IMR-90 (cell line): ENCODE measurements at regions not wholly inside any gene's neighbourhood (a gene's known extent, or its start where the extent isn't known, plus 50 kb on each side); places are given as distances from the start of the nearest gene placed in this dataset.

ENCODE experiments used
- ATAC-seq: fragments of 200-7000 bp; cut with Tn5 transposase; 2 replicates; pipeline ENCODE4 v1.9.1; 2020; ENCODE audit warnings: low read depth, mild to moderate bottlenecking, moderate library complexity
- BruUV-seq: library from RNA; stranded (reverse); fragments of 400-500 nt; replicated peaks from 2 replicates; lab custom pipeline; 2021; lab: Mats Ljungman, UMichigan
- CTCF ChIA-PET: fragments of 300-600 bp; formaldehyde crosslinking; extraction: SDS; loops from one replicate; lab custom pipeline; 2021; ENCODE audit warnings: antibody characterized with exemption; lab: Yijun Ruan, JAX
- POLR2A ChIA-PET: fragments of 300-600 bp; sonication (Branson Sonifier 250); formaldehyde crosslinking; loops from one replicate; lab custom pipeline; 2022; ENCODE audit warnings: antibody characterized with exemption; ENCODE audit not compliant: unreplicated experiment; lab: Charles Lee
- DNase-seq: peaks from one replicate; pipeline ENCODE4 v3.0.0; 2013
- H2AFZ ChIP-seq: replicated peaks from 2 replicates; pipeline ENCODE3; 2013; ENCODE audit warnings: low read length, mild to moderate bottlenecking; ENCODE audit not compliant: poor library complexity
- H2AK5ac ChIP-seq: 2 replicates; pipeline ENCODE4 v1.6.1; 2013; ENCODE audit warnings: low read depth, low read length, inconsistent platforms
- H2AK9ac ChIP-seq: replicated peaks from 2 replicates; pipeline ENCODE3; 2013; ENCODE audit warnings: mild to moderate bottlenecking, low read depth, low read length, moderate library complexity; ENCODE audit not compliant: poor library complexity
- H2BK120ac ChIP-seq: 2 replicates; pipeline ENCODE4 v1.6.1; 2013; ENCODE audit warnings: low read depth, low read length, inconsistent platforms
- H2BK15ac ChIP-seq: 3 replicates; pipeline ENCODE4 v1.6.1; 2013; ENCODE audit warnings: low read depth, low read length, inconsistent platforms
- H2BK20ac ChIP-seq: 2 replicates; pipeline ENCODE4 v1.6.1; 2013; ENCODE audit warnings: low read depth, mild to moderate bottlenecking, inconsistent platforms, low read length, moderate library complexity
- H2BK5ac ChIP-seq: 2 replicates; pipeline ENCODE4 v1.6.1; 2013; ENCODE audit warnings: mild to moderate bottlenecking, low read depth, low read length, inconsistent platforms; ENCODE audit not compliant: poor library complexity, severe bottlenecking
- H3K14ac ChIP-seq: replicated peaks from 2 replicates; pipeline ENCODE4 v1.6.1; 2013; ENCODE audit warnings: low read depth, low read length, inconsistent platforms
- H3K18ac ChIP-seq: 2 replicates; pipeline ENCODE4 v1.6.1; 2013; ENCODE audit warnings: low read depth, low read length, control low read depth
- H3K23ac ChIP-seq: 2 replicates; pipeline ENCODE4 v1.6.1; 2013; ENCODE audit warnings: low read depth, low read length, inconsistent platforms
- H3K27ac ChIP-seq: 2 replicates; pipeline ENCODE4 v1.5.1; 2013; ENCODE audit warnings: mild to moderate bottlenecking, control low read depth, low read length; ENCODE audit not compliant: insufficient read depth
- H3K27me3 ChIP-seq: 2 replicates; pipeline ENCODE4 v1.6.1; 2013; ENCODE audit warnings: low read length; ENCODE audit not compliant: control insufficient read depth, insufficient read depth
- H3K36me3 ChIP-seq: 2 replicates; pipeline ENCODE4 v1.6.1; 2013; ENCODE audit warnings: low read length, mixed read lengths; ENCODE audit not compliant: control insufficient read depth, insufficient read depth
- H3K4ac ChIP-seq: 2 replicates; pipeline ENCODE4 v1.6.1; 2013; ENCODE audit warnings: low read depth, low read length, inconsistent platforms
- H3K4me1 ChIP-seq: 2 replicates; pipeline ENCODE4 v1.6.1; 2013; ENCODE audit warnings: low read length, mixed read lengths; ENCODE audit not compliant: control insufficient read depth, insufficient read depth
- H3K4me2 ChIP-seq: 2 replicates; pipeline ENCODE4 v1.6.1; 2013; ENCODE audit warnings: low read depth, mild to moderate bottlenecking, control low read depth, low read length, moderate library complexity
- H3K4me3 ChIP-seq: 2 replicates; pipeline ENCODE4 v1.5.1; 2013; ENCODE audit warnings: low read depth, mild to moderate bottlenecking, control low read depth, low read length, moderate library complexity; ENCODE audit not compliant: insufficient read depth
- H3K56ac ChIP-seq: 2 replicates; pipeline ENCODE4 v1.6.1; 2013; ENCODE audit warnings: low read length, inconsistent platforms; ENCODE audit not compliant: insufficient read depth; ENCODE audit errors: extremely low read depth
- H3K79me1 ChIP-seq, 2 experiments: 2 replicates each; pipeline ENCODE4 v1.6.1; 2013; ENCODE audit warnings: low read length in 2 of 2, inconsistent platforms in 1 of 2, low read depth in 1 of 2
- H3K9ac ChIP-seq: 2 replicates; pipeline ENCODE4 v1.6.1; 2013; ENCODE audit warnings: low read depth, low read length, control low read depth
- H3K9me1 ChIP-seq: 2 replicates; pipeline ENCODE4 v1.6.1; 2013; ENCODE audit warnings: low read length, inconsistent platforms; ENCODE audit not compliant: insufficient read depth
- H3K9me3 ChIP-seq: 2 replicates; pipeline ENCODE4 v1.6.1; 2013; ENCODE audit warnings: low read length; ENCODE audit not compliant: control insufficient read depth, insufficient read depth
- H4K20me1 ChIP-seq: 2 replicates; pipeline ENCODE4 v1.6.1; 2013; ENCODE audit warnings: low read length, inconsistent platforms; ENCODE audit not compliant: insufficient read depth
- H4K5ac ChIP-seq: 2 replicates; pipeline ENCODE4 v1.6.1; 2013; ENCODE audit warnings: mild to moderate bottlenecking, low read depth, low read length, control low read depth
- H4K8ac ChIP-seq, 2 experiments: 2 replicates each; pipeline ENCODE4 v1.6.1; 2013; ENCODE audit warnings: low read depth in 2 of 2, low read length in 2 of 2, control low read depth in 1 of 2, inconsistent platforms in 1 of 2
- H4K91ac ChIP-seq: 2 replicates; pipeline ENCODE4 v1.6.1; 2013; ENCODE audit warnings: low read depth, low read length, inconsistent platforms; ENCODE audit not compliant: insufficient read depth
- CEBPB ChIP-seq: IDR thresholded peaks from 2 replicates; pipeline ENCODE4 v1.6.1; 2012; ENCODE audit warnings: low read depth, low read length, improper control_type of control experiment
- CHD1 ChIP-seq: IDR thresholded peaks from 2 replicates; pipeline ENCODE4 v1.6.1; 2012; ENCODE audit warnings: low read depth, low read length, improper control_type of control experiment
- FOS ChIP-seq: fragments of 150-350 bp; IDR thresholded peaks from 2 replicates; pipeline ENCODE4 v1.6.1; 2016; ENCODE audit warnings: low read depth, low read length
- MAFK ChIP-seq: IDR thresholded peaks from 2 replicates; pipeline ENCODE4 v1.6.1; 2012; ENCODE audit warnings: low read depth, low read length, improper control_type of control experiment
- MAZ ChIP-seq: IDR thresholded peaks from 2 replicates; pipeline ENCODE4 v1.6.1; 2012; ENCODE audit warnings: low read depth, mild to moderate bottlenecking, low read length, improper control_type of control experiment, moderate library complexity, borderline replicate concordance
- MXI1 ChIP-seq: IDR thresholded peaks from 2 replicates; pipeline ENCODE4 v1.6.1; 2012; ENCODE audit warnings: low read depth, mild to moderate bottlenecking, low read length, moderate library complexity, borderline replicate concordance
- POLR2A ChIP-seq: IDR thresholded peaks from 2 replicates; pipeline ENCODE4 v1.6.1; 2012; ENCODE audit warnings: mild to moderate bottlenecking, low read depth, low read length
- RAD21 ChIP-seq: IDR thresholded peaks from 2 replicates; pipeline ENCODE4 v1.6.1; 2012; ENCODE audit warnings: low read length, improper control_type of control experiment
- RCOR1 ChIP-seq: IDR thresholded peaks from 2 replicates; pipeline ENCODE4 v1.6.1; 2012; ENCODE audit warnings: mild to moderate bottlenecking, low read length, improper control_type of control experiment; ENCODE audit not compliant: insufficient replicate concordance
- RFX5 ChIP-seq: IDR thresholded peaks from 2 replicates; pipeline ENCODE4 v1.8.0; 2012; ENCODE audit warnings: low read depth, mild to moderate bottlenecking, low read length, moderate library complexity
- SMC3 ChIP-seq: fragments of 150-350 bp; IDR thresholded peaks from 2 replicates; pipeline ENCODE4 v1.6.1; 2016; ENCODE audit warnings: low read depth, mild to moderate bottlenecking, antibody characterized with exemption, low read length, moderate library complexity
- USF2 ChIP-seq: fragments of 150-350 bp; IDR thresholded peaks from 2 replicates; pipeline ENCODE4 v1.6.1; 2017; ENCODE audit warnings: mild to moderate bottlenecking, antibody characterized with exemption, low read length, low read depth
- WGBS, 2 experiments: methylation state at CpG; one replicate each; pipeline versions ENCODE4 v1.1.5 to v1.1.7; 2013; ENCODE audit warnings: missing lambda C conversion rate in 2 of 2; ENCODE audit not compliant: insufficient read length in 1 of 2; ENCODE audit errors: extremely low coverage in 2 of 2; 5-methylcytosine and 5-hydroxymethylcytosine counted together
- dilution Hi-C: fragments of 300-500 bp; cut with HindIII; formaldehyde crosslinking; loops from one replicate; pipeline ENCODE4 v1.14.3; 2018; ENCODE audit warnings: low sequenced_read_pairs; ENCODE audit not compliant: unreplicated experiment
- in situ Hi-C: fragments of 300-500 bp; cut with MboI; formaldehyde crosslinking; loops from 3 replicates; pipeline ENCODE4 v1.14.3; 2019; ENCODE audit warnings: low sequenced_read_pairs, inconsistent platforms, mixed read lengths
- intact Hi-C: fragments of 100-400 bp; cut with micrococcal nuclease; formaldehyde crosslinking; loops from 2 replicates; pipeline ENCODE4 v1.10.0; 2022

- BruUV-seq, result no TSS peak
- POLR2A ChIA-PET, result no interaction called here
Observed at GRCh38 chr1:208714323-208714722, 470.1 kb upstream of the PLXNA2 start.

More at GRCh38 chr1:208714323-208714722, 470.1 kb upstream of the PLXNA2 start:
- TF ChIP-seq RCOR1, result no peak
- no peak for TF ChIP-seq RFX5
- TF ChIP-seq MXI1, result no peak
- no peak for TF ChIP-seq RAD21
- no peak for TF ChIP-seq MAZ
- no peak for TF ChIP-seq FOS
- no peak for TF ChIP-seq POLR2A
- no peak for TF ChIP-seq MAFK
- TF ChIP-seq SMC3, result no peak
- TF ChIP-seq USF2, result no peak
- TF ChIP-seq CEBPB, result no peak
- no peak for TF ChIP-seq CHD1
- no peak overlapping the region for H3K4me2 ChIP-seq
- no peaks in the 10 kb centered on the region for H3K36me3 ChIP-seq
- no peak overlapping the region for H2AK5ac ChIP-seq
- no peak overlapping the region for H2BK15ac ChIP-seq
- CTCF ChIA-PET, result no interaction called here
- H3K23ac ChIP-seq, result no peak overlapping the region
- dilution Hi-C loops, result no loop called here
- H4K8ac ChIP-seq, result no peak overlapping the region
- no peak overlapping the region for H3K56ac ChIP-seq
- no peak overlapping the region for H2AK9ac ChIP-seq
- WGBS, 2 experiments, result 83% methylated on average over 1 of the region's 4 CpGs; no CpG with 5 or more reads in 1 of the 2 experiments
- no peak overlapping the region for H3K14ac ChIP-seq
- no peaks in the 10 kb centered on the region for H4K20me1 ChIP-seq
- no peaks in the 10 kb centered on the region for H3K9me1 ChIP-seq
- intact Hi-C loops, result no loop called here
- no peak overlapping the region for H2BK5ac ChIP-seq
- no peak overlapping the region for H3K4ac ChIP-seq
- no peak overlapping the region for H2BK120ac ChIP-seq
- no peak overlapping the region for H4K91ac ChIP-seq
- H4K5ac ChIP-seq, result no peak overlapping the region
- DNase-seq (no peak), ATAC-seq (no peak)
- peaks cover 4% of the 10 kb centered on the region for H3K9me3 ChIP-seq
- H3K4me1 ChIP-seq, result no peaks in the 10 kb centered on the region
- no peak overlapping the region for H3K18ac ChIP-seq
- H3K27me3 ChIP-seq, result no peaks in the 10 kb centered on the region
- H2BK20ac ChIP-seq, result no peak overlapping the region
- no peak overlapping the region for H3K4me3 ChIP-seq
- in situ Hi-C loops, result no loop called here
- no peak overlapping the region for H2AFZ ChIP-seq
- H3K9ac ChIP-seq, result no peak overlapping the region
- no peak overlapping the region for H3K27ac ChIP-seq
- H3K79me1 ChIP-seq, result no peaks in the 10 kb centered on the region
